Posterior vena cava (tissue), 2 donors: ENCODE measurements at regions not wholly inside any gene's neighbourhood (a gene's known extent, or its start where the extent isn't known, plus 50 kb on each side); places are given as distances from the start of the nearest gene placed in this dataset.

Source experiments
- DNase-seq: peaks from one replicate; pipeline ENCODE4 v3.0.0-alpha.2; 2020; ENCODE audit warnings: low spot score
- intact Hi-C, 2 donors: fragments of 100-400 bp; cut with DNase I; formaldehyde crosslinking; loops; one replicate each; pipeline versions ENCODE4 v1.14.1 to v1.14.2; 2022 to 2023
- donor health status: DM: yes; HTN: yes; CAD: no.
- donor health status: DM: yes; HTN: yes; CAD: no.

GRCh38 chr13:109874484-109875454 lies 88.4 kb upstream of the IRS2 start:
- intact Hi-C loops, result no loop called here

GRCh38 chr13:109873351-109874123 lies 87.2 kb upstream of the IRS2 start:
- DNase-seq, result no peak
- intact Hi-C loops, result no loop called here

More at GRCh38 chr13:109874484-109875454, 88.4 kb upstream of the IRS2 start:
- no peak for DNase-seq

DNA sequence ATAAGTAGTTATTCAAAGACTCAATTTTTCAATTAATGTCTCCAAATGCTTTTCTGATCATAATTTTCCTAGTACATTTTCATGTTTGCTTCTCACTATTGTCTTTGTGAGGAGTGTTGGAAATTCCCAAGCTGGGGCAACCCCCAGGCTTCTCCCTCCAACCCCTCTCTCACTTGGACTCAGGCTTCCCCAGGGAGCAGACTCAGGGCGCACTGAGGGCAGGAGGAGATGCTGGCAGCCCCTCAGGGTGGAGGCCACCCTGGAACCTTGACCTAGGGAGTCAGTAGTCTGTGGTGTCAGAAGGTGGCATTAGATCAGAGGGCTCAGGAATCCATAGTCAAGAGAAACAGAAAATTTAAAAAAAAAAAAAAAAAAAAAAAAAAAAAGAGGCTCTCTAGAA lies 86.5 kb upstream of the IRS2 start:
- DNase-seq, result no peak

GRCh38 chr13:109870696-109871370 lies 84.5 kb upstream of the IRS2 start:
- DNase-seq, result no peak
- intact Hi-C loops, result no loop called here

More for the DNA sequence above, 86.5 kb upstream of the IRS2 start:
- intact Hi-C loops, result no loop called here

DNA sequence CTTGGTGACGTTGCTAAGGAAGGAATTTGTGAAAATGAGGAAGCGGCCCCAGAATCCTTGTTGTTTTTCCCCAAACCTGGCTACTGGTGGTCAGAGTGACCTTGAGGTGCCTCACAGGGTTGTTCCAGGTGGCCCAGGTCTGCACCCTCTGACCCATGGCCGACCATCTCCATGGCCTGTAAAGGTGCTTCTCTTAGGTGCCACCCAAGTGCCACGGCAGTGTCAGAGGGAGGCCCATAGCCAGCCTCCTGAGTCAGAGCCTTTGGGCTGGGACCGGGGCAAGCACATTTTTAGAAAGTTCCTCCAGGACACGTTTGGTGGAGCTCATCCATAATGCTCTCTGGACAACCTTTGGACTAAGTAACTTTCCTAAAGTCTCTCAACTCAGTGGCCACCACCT lies 83.9 kb upstream of the IRS2 start:
- intact Hi-C loops, result no loop called here
- peak; percentile 83 for DNase-seq

GRCh38 chr13:109869312-109870237 lies 83.2 kb upstream of the IRS2 start:
- intact Hi-C loops, result no loop called here
- peak; percentile 91 for DNase-seq

DNA sequence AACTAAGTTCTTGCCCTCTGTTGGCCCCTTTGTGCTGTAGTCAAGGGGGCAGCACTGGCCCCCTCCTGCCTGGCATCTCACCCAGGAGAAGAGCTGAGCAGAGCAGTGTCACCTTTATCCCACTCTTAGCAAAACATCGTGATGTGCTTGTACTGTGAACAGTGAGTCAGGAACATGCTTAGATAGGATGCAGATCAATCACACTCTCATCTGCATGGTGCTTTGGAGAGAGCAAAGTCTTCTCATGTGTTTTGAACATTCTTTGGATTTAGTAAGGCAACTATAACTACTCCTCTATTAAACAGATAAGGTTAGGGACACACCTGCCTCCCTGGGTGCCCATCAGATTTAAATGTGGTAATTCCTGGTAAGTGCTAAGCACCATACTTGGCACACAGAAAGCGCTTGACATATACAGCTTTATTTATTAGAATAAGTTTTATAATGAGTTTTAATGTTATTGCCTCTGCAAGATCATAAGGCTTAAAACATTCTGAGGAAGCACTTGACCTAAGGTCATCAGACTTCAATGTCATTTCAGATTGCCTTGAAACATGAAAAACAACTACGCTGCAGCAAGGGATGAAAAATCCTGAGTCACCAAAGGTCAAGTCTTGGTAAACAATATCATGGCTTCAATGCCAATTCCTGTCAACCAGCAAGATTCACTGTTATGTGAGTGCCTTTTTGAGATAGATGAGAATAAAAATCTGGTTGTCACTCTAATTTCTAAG lies 82.4 kb upstream of the IRS2 start:
- no peak for DNase-seq
- intact Hi-C loops, result no loop called here

GRCh38 chr13:109867766-109868165 lies 81.4 kb upstream of the IRS2 start:
- intact Hi-C loops, result loop anchor here in 1 of 2 donors (2.0 kb wide), 1 partner anchor 51 kb away; no protein-coding TSS in a partner anchor
- no peak for DNase-seq

DNA sequence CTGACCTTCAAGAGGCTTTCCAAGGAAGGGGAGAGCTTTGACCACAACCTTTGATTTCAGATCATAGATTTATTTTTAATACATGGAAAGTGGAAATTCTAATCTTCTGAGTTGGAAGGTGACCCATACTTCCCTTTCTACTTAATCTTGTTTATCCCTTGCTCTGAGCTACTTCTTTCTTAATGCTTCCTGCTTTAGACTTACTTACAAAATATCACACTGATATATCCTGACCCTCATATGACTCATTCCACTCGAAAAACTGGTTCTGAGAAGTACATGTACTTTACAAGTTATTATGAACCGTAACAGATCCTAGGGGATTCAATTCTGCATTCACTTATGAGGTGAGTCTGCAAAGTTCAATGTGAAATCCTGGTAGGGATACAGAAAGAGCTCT lies 76.2 kb upstream of the IRS2 start:
- no peak for DNase-seq
- intact Hi-C loops, result no loop called here

DNA sequence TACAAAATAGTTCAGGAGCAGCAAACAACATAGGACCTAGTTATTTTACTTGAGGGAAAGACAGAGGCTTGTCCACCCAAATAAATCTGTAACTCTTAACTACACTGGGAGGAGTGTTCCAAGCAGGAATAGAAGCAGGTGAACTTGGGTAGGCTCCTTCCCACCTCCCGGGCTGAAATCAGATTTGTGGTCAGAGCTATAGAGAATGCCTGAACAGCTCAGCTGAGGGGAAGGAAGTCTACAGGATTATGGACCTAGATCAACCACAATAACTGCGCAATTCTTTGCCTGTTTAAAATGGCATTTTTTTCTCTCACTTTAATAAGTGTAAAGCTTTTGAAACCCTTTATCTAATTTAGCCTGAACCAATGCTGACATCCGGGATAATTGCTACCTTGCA lies 73.5 kb upstream of the IRS2 start:
- intact Hi-C loops, result no loop called here
- no peak for DNase-seq

- DNase-seq, result no peak
- intact Hi-C loops, result no loop called here
These were observed 72.9 kb upstream of the IRS2 start for GRCh38 chr13:109859216-109859835.

DNA sequence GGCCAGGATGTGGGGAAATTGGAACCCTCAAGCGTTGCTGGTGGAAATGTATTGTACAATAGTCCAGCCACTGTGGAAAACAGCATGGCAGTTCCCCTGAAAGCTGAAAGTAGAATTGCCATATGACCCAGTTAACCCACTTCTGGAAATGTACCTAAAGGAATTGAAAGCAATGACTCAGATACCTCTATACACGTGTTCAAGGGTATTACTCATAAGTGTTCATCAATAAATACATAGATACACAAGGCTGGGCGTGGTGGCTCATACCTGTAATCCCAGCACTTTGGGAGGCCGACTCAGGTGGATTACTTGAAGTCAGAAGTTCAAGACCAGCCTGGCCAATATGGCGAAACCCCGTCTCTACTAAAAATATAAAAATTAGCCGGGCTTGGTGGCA lies 71.9 kb upstream of the IRS2 start:
- no peak for DNase-seq
- intact Hi-C loops, result no loop called here

GRCh38 chr13:109857803-109858202 lies 71.4 kb upstream of the IRS2 start:
- intact Hi-C loops, result no loop called here
- no peak for DNase-seq

- intact Hi-C loops, result no loop called here
- DNase-seq, result no peak
These were observed 70.9 kb upstream of the IRS2 start for GRCh38 chr13:109857325-109857724.

DNA sequence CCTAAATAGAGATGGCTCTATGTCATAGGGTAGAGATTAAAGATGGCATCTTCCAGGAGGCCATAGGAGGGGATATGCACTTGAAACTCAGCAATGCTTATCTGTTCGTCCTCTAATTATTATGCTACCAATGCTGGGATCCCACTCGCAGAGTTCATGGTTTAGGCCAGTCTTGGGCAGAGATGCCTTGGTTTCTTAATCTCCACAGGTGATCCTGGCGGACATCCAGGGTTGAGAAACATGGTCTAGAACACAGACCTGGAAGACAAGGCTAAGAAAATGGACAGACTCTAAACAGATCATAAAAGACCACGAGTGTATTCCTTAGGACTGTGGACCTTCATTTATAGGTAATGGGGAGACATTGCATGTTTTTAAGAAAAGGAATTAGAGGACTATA lies 70.0 kb upstream of the IRS2 start:
- DNase-seq, result no peak

DNA sequence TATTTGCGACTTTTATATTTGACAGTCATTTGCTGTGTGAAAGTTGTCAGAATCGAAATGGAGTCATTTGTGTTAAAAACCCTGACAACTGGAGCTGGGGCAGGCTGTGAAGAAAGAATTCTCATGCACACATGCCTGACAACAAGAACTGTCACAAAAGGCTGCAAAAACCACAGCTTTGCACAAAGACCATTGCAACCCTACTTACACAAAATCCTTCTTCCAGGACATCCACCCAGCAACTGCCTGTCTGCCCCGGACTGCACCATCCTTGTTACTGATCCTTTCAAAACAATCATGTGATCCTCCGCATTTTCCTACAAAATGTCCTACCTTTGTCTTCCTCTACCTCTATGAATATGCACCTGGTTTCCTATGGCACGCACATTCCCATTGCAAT lies 66.8 kb upstream of the IRS2 start:
- DNase-seq, result no peak

More for the DNA sequence above, 70.0 kb upstream of the IRS2 start:
- intact Hi-C loops, result no loop called here

GRCh38 chr13:109846185-109846584 lies 59.8 kb upstream of the IRS2 start:
- intact Hi-C loops, result no loop called here

More for the DNA sequence above, 66.8 kb upstream of the IRS2 start:
- intact Hi-C loops, result no loop called here

DNA sequence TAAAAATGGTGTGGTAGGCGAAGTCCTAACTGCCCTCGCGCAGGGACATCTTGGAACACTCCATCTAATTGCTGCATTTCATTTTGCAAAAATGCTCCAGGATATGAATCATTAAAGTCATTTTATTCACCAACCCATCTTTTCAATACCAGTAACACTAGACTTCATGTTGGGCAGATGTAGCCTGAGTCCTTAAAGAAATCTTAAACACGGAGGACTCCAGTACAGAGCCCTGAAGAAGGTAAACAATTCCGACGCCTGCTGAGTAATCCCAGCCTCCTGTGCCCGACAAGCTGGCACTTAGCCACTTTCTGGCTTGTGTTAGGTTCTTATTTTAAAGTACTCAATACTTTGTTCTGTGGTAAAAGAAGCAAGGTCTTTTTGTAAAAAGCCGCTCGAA lies 58.0 kb upstream of the IRS2 start:
- intact Hi-C loops, result no loop called here
- no peak for DNase-seq

More at GRCh38 chr13:109846185-109846584, 59.8 kb upstream of the IRS2 start:
- DNase-seq, result no peak
